Islet of Langerhans (tissue), 1 donor: ENCODE measurements at regions not wholly inside any gene's neighbourhood (a gene's known extent, or its start where the extent isn't known, plus 50 kb on each side); places are given as distances from the start of the nearest gene placed in this dataset.
A peak's percentile ranks its signal among the peaks of the same experiment; 100 is the strongest.

Experiments used
- FAIRE-seq: peaks from one replicate; lab custom pipeline; 2011; peaks lifted over from hg19 to GRCh38; lab: Jason Lieb, UNC

DNA sequence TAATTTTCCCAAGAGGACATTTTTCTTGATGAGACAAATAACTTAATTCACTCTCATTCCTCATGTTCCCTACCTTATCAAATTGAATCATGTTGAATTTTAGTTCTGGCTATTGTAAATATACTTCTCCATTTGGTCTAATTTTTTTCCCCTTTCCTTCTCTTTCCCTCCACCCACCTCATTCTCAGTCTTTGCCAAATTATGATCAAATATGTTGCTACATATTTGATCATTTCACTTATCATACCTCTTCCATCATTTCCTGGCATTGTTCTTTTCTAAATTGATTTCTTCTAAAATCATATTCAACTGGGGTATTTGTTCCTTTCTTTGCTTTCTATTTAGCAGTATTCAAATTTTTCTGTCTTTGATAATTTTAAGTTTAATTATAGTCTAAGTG is 52.3 kb downstream of the HDGFL1 start:
- FAIRE-seq = no peak

DNA sequence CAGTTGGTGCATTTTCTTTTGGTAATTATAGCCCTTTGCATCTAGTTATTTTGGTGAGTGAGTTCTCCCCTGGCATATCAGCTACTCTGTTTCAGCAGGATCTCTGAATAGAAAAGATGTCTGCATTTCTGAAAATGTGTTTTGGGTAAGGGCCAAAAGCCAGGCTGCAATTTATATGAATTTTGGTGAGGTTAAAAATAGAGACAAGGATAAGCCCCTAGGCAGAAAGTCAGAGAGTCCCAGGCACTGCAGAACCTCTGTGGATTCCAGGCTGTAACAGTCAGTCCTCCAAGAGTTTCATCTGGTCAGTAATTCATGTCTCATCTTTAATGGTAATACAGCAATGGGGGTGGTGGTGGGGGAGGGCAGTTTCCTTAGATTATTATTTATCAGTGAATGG is 53.0 kb downstream of the HDGFL1 start:
- FAIRE-seq = no peak

DNA sequence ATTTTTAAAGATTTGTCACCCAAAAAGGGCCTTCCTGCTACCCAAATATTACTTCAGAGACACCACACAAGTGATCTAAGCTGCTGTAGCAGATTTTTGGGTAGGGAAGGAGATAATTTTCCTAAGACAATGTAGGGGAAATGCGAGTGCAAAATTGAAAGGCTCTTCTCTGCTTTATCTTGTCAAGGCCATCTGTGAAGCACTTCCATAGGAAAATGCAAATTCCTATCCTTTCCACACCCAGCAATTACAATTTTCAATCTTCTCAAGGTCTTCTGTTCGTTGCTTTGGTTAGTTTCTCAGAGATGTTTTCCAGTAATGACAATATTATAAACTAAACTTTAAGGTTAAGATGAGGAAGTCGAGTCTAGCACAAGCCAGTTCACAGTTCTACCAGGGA is 53.4 kb downstream of the HDGFL1 start:
- FAIRE-seq = no peak

DNA sequence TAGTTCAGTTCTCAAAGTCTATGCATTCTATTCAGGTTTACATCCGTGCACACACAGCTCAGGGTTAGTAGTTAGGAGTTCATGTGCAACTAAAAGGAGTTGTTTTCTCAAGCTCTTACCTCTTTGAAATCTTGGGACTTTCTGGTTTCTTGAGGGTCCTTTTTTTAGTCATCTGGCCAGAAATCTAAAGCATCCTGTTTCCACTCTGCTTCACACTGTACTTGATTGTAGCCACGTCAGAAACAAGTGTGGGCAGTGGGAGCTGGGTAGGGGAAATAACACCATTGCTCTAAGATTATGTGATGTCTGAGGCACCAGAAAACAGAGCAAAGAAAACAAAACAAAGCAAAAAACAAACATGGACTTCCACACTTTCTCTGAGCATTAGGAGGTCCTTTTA is 58.3 kb downstream of the HDGFL1 start:
- FAIRE-seq = no peak

DNA sequence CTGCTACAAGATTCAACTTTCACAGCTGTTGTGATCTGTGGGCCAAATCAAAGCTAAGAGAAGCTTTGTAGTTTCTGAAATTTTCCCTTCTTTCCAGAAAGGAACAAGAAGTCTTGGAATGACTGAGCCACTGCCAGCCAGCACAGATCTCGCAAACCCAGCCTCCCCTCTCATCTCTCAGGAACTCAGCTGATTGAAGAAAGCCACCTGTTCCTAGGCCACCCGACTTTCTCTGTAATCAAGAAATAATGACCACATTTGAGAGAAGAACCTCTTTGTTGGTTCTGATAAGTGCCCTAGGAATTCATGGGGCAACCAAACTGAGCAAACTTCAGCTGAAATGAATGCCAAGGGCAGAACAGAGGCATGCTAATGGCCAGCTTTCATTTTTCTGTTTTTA is 61.7 kb downstream of the HDGFL1 start:
- no peak for FAIRE-seq

- FAIRE-seq = no peak
Measured at GRCh38 chr6:22632581-22633145, 63.3 kb downstream of the HDGFL1 start.

DNA sequence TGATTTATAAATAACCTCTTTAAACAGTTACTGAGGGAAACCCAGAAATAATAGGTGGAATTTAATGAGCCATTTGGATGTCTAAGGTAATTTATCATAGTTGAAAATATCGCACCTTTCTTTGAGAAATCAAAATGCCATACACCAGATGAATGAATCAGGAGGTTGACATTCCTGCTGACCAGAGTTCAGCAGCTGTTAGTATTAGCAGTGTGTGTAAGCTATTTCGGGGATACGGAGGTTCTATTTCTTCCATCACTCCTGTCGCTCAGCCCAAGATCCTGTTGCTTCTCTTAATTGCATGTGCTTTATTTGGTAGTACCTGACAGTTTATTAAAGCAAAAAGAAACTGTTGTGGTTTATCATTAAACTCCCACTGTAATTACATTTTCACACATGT is 67.1 kb downstream of the HDGFL1 start:
- peak; percentile 27 for FAIRE-seq

DNA sequence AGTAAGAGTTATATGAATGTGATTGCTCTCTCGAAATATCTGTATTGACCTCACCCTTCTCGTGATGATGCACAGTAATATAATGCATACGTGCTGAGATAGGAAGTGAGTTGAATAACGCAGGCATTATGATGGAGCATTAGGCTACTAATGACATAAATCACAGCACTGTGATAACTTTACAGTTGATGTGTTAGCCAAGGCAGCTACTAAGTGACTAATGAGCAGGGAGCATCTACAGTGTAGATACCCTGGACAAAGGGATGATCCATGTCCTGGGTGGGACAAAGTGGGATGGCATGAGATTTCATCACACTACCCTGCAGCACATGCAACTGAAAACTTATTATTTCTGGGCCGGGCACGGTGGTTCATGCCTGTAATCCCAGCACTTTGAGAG is 68.4 kb downstream of the HDGFL1 start:
- no peak for FAIRE-seq

DNA sequence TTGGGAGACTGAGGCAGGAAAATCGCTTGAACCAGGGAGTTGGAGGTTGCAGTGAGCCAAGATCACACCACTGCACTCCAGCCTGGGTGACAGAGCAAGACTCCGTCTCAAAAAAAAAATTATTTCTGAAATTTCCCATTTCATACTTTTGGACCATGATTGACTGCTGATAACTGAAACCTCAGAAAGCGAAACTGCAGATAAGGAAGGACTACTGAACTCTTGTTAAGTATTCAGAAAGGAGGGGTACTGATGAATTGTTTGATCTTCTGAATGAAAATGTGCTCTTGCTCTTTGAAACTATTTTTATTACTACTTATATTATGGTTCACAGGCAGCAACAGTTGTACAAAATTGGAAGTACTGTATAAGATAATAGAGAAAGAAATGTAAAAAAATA is 69.0 kb downstream of the HDGFL1 start:
- FAIRE-seq = no peak

- no peak for FAIRE-seq
Measured at GRCh38 chr6:22642254-22642653, 72.9 kb downstream of the HDGFL1 start.

- no peak for FAIRE-seq
Measured at GRCh38 chr6:22643780-22644179, 74.4 kb downstream of the HDGFL1 start.

DNA sequence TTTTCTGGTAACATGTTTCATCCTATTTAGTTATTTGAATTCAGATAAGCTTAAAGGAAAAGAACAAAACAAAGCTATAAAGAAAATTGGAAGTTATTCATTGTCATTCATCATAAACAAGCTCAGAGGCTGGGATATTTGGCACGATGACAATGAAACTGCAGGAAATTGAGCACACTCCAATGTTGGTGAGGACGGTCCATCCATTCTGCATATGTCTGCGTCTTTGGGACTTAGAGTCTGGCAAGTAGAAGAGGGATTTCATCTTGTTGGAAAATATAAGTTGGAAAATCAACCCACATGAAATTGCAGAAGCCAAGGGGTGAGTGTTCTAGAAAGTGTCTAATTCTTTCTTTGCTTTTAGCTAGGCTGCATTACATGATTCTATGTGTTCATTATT is 78.4 kb downstream of the HDGFL1 start:
- FAIRE-seq = no peak

DNA sequence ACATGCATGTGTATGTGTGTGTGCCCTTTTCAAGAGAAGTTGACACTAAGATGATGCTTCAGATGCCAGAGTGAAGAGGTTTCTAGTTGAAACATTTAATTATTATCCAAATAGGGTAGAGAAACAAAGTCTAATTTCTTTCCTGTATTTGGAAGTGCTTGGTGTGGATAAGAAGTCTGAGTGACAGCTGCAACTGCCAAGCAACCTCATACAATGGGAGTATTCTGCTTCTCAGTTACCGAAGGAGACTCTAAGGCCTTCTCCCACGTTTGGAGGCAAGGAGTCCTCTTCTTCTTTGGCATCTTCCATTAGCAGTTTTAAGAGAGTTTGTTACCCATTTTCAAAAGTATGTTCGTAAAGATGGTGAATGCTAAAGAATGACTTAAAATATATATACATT is 82.4 kb downstream of the HDGFL1 start:
- FAIRE-seq = no peak

- no peak for FAIRE-seq
Measured at GRCh38 chr6:22653980-22654610, 84.7 kb downstream of the HDGFL1 start.

DNA sequence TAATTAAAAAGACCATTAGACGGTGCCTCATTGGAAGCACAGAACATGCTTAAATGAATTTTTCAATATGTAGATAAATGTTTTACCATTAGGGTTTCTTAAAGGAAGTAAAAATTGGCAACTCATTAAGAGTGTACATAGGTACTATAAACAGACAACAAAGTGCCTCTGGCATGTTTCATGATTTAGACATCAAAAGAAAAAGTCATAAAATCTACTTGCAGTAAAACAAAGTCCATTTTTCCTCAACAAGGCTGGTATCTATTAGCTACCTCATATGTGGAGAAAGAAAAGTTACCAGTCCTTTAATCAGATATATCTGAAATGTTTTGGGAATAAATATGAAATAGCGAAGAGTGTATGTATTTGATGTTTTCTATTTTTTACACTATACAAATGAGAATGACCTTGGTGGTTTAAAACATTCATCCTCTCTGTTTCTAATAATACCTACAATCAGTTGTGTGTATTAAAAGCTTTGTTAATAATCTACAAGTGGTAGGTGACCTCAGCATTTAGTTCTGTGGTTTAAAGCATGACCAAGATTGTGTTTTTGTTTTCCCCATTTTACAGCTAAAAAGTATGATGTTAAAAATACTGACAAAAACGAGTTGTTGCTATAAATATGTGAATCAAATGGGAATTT is 87.5 kb downstream of the HDGFL1 start:
- peak; percentile 61 for FAIRE-seq

DNA sequence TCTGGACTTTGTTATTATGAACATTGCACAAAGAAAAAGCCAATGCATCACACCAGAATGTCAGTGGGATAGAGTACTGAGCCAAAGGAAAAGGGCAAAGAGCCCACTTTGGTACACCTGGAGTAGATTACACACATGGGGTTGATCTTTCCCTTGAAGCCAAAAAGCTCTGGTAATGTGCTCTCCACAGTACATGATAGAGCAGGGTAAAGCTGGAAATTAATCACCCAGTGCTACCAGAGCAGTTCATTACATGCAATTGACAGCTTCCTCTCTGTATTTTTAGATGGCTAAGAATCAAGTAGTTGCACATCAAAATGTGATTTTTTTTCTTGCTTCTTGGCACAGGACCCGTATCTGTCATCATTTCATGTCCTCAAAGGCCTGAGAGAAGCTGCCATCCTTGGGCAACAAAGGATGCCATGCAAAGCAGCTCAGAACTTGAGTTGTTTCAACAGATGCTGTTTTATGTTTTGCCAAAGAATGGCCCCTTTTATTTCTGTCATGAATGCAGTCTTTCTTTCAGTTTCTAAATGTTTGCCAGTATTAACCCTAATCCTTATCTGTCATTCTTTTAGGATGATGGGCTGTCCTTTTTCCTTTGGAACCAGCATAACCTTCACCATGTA is 88.1 kb downstream of the HDGFL1 start:
- FAIRE-seq = no peak

DNA sequence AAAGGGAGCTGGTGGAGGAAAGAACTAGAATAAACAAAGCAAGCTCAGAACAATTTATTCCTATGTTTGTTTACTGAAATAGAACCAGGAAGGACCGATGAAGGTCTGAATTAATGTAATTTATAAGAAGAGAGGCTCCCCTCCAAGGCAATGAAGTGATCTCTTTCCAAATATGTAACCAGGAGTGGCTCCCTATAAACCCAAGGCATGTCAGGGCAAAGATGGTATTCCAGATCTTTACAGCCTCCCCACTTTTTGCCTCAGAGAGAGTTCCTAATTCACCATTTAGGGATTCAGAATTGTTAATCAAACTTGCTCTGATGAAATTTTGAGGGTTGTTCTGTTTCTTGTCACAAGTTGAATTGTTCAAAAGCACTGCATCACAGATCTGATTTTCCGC is 88.8 kb downstream of the HDGFL1 start:
- FAIRE-seq = no peak

- FAIRE-seq = no peak
Measured at GRCh38 chr6:22658934-22659333, 89.6 kb downstream of the HDGFL1 start.

DNA sequence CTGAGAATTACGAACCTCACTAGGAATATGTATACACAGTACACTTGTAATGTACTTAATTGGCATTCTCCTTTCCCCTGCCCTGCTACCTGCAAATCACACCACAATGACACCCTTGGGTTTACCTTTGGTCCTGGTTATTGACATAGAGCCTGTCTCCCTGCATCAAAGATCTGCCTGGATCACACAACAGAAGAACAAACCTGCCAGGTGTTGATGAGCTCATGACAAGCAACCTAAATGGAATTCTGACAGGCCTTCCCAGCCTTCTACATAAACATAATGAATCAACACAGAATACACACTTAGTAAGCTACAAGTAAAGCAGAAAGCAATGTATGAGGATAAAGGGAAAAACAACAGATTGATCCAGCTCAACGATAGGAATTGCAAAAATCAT is 95.6 kb downstream of the HDGFL1 start:
- FAIRE-seq = no peak

DNA sequence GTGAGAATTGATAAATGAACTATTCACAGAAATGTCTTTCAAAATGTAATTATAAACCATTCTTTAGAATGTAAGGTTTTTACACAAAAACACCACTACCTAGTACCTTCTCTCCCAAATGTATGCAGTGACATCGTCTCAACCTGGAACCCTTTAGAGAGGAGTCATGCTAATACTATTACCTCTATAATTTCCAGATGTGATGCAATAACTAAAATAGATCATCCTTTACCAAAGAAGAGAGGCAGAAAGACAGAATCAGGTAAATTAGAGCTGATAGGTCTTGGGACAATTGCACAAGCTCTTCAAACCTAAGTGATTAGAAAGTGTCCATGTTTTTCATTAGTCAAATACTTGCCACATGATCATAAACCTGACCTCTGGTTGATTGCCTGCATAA is 96.7 kb downstream of the HDGFL1 start:
- FAIRE-seq = no peak

DNA sequence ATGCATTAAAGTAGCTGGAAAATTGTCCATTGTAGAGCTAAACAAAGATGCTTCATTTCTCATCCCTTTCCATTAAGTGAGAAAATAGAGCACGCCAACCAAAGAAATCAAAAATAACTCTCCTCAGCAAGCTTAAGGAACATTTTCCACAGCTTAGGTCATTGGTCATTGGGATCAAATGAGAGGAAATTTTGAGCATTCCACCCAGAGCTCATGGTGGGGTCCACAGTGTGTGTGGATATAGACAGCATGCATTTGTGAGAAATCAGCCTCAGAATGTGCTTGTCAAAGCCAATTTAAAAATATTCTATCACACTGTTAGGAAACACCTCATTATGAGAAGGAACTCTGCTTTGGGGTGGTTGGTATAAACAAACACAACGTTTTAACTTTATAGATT is 97.2 kb downstream of the HDGFL1 start:
- no peak for FAIRE-seq

- FAIRE-seq = no peak
Measured at GRCh38 chr6:22667855-22668254, 98.5 kb downstream of the HDGFL1 start.

DNA sequence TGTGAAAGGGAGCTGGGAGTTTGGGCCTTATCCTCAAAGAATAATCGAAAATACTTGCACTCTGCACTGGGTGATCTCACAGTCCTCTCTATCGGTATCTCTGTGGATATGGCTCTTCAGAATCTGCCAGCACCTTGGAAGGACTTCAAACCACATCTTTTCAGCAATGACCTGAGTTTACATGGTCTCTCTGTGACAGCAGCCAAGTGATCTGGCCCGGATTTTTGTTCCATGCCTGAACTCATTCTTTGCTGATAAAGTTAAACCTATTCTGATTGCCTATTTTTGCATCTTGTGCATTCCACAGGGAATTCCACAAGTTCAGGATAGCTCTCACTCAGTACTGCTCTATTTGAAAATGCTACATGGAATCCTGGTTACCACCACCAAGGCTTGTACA is 98.9 kb downstream of the HDGFL1 start:
- no peak for FAIRE-seq

DNA sequence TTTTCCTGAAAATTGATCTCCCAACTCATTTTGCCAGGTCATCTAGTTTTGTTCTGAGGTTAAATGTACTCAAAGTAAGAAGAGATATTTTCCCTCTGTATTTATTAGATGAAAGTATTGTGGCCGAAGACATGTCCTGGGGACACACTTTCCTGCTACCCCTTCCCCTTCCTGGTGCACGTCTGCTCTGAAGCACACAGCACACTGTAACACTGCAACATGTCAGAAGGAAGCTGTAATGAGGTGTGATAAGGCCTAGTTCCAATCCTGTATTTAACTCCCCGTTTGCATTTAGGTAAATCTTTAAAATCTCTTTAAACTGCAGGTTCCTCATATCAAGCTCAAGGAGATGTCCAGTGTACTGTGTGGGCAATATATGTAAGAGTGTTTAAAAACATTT is 99.4 kb downstream of the HDGFL1 start:
- FAIRE-seq = no peak
